ENCODE measurements at regions not wholly inside any gene's neighbourhood (a gene's known extent, or its start where the extent isn't known, plus 50 kb on each side); places are given as distances from the start of the nearest gene placed in this dataset.

DNA sequence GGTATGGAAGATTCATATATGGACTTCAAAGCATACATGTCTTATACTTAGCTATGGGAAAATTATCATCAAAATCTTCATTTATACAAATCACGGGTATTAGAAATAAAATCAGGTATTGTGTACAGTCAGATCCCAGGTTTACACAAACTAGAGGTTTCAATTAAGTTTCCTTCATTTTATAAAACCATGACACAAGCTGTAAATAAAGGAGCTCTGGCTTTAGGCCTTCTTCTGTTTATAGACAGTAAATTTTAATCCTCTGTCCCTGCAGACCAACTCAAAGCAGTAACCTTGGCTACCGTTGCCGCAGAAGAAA, 68.8 kb upstream of the CHD2 start:
- TF ChIP-seq POLR2A (IDR thresholded peaks at IDR 0.05; ENCODE audit: low read depth, low read length) = no peak
- no peak for TF ChIP-seq TAF1 (IDR thresholded peaks at IDR 0.05; ENCODE audit: low read depth, low read length)
- no peak for TF ChIP-seq POLR2AphosphoS5 (IDR thresholded peaks at IDR 0.05; ENCODE audit: low read depth, low read length)

Data from GM12891 (cell line).